ENCODE measurements at regions not wholly inside any gene's neighbourhood (a gene's known extent, or its start where the extent isn't known, plus 50 kb on each side); places are given as distances from the start of the nearest gene placed in this dataset.
"Not testable (repeated sequence)": the region's sequence is repeated elsewhere in the genome, so short reads cannot be mapped to it uniquely, and the experiment has no call there.

DNA sequence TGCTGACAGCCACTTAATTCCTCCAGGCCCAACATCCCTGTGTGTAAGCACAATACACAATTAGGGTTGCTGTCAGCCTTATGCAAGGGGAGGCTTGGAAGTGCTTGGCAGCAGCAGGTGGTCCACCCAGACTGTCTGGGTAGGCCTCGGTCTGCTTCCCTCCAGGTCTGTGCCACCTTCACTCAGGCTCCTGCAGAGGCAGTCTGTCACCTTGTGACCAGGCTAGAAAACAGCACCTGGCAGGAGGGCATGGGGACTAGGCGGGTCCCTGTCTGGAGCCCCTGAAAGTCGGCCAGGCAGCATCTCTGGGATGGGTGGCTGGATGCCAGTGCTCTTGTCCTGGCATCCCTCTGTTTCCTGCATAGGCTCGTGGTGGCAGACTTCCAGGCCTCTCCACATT, 578.1 kb downstream of the KCNJ18 start:
- Histone ChIP-seq H3K27me3 (replicated peaks; ENCODE audit: control insufficient read depth, insufficient read depth, low read length) (no peaks in the 10 kb centered on the region), H3K36me3 (ENCODE audit: control insufficient read depth, insufficient read depth, low read length) (no peaks in the 10 kb centered on the region), H3K9me3 (no peaks in the 10 kb centered on the region), H3K4me3 (ENCODE audit: low read depth, low read length) (no peak overlapping the region), H3K4me1 (no peaks in the 10 kb centered on the region)
- Mint-ChIP-seq H3K9me3 (ENCODE audit: unreplicated experiment) (peaks cover 18% of the 10 kb centered on the region), H3K4me1 (ENCODE audit: low read depth, unreplicated experiment) (no peaks in the 10 kb centered on the region), H3K27ac (ENCODE audit: unreplicated experiment) (no peak overlapping the region), H3K4me3 (ENCODE audit: unreplicated experiment) (no peak overlapping the region), H3K27me3 (ENCODE audit: insufficient read depth, unreplicated experiment) (peaks cover 3% of the 10 kb centered on the region), H3K36me3 (ENCODE audit: insufficient read depth, unreplicated experiment) (no peaks in the 10 kb centered on the region)
- TF ChIP-seq CTCF (IDR thresholded peaks at IDR 0.05; ENCODE audit: insufficient read depth in 1 of 2, low read depth in 1 of 2, low read length in 1 of 2, severe bottlenecking in 1 of 2, unreplicated experiment in 1 of 2): no peak
- BruUV-seq (replicated peaks): no TSS peak
- ChIA-PET CTCF (no interaction called here), POLR2A (no interaction called here)
- intact Hi-C loops (cut with micrococcal nuclease; ENCODE audit: unreplicated experiment): no loop called here
- no peak for DNase-seq

DNA sequence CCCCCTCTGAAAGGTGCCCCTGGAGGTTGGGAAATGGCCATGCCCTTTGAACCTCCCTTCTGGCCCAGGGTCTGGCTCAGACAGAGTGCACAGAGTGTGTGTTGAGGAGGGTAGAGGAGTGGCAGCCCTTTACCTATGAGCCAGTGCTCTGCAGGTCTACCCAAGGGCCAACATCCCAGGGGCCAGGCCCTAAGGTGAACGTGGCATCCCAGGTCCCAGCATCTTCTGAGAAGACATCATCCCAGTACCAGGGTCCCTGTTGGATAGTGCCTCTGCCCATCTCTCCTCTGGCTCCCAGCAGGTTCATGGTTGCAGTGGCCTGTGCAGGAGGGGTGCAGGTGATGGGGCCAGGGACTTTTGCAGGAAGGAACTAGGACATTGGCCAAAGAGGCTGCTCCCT, 578.5 kb downstream of the KCNJ18 start:
- CTCF ChIA-PET; intact Hi-C loops (cut with micrococcal nuclease; ENCODE audit: unreplicated experiment); DNase-seq; BruUV-seq (replicated peaks); H3K4me1 Mint-ChIP-seq (ENCODE audit: low read depth, unreplicated experiment); H3K9me3 ChIP-seq; H3K4me1 ChIP-seq; H3K36me3 ChIP-seq (ENCODE audit: control insufficient read depth, insufficient read depth, low read length); H3K27ac Mint-ChIP-seq (ENCODE audit: unreplicated experiment); H3K4me3 ChIP-seq (ENCODE audit: low read depth, low read length); H3K27me3 Mint-ChIP-seq (ENCODE audit: insufficient read depth, unreplicated experiment); H3K36me3 Mint-ChIP-seq (ENCODE audit: insufficient read depth, unreplicated experiment); H3K4me3 Mint-ChIP-seq (ENCODE audit: unreplicated experiment); H3K27me3 ChIP-seq (replicated peaks; ENCODE audit: control insufficient read depth, insufficient read depth, low read length); POLR2A ChIA-PET: not testable (repeated sequence)
- H3K9me3 Mint-ChIP-seq (ENCODE audit: unreplicated experiment): peaks cover 22% of the 10 kb centered on the region

DNA sequence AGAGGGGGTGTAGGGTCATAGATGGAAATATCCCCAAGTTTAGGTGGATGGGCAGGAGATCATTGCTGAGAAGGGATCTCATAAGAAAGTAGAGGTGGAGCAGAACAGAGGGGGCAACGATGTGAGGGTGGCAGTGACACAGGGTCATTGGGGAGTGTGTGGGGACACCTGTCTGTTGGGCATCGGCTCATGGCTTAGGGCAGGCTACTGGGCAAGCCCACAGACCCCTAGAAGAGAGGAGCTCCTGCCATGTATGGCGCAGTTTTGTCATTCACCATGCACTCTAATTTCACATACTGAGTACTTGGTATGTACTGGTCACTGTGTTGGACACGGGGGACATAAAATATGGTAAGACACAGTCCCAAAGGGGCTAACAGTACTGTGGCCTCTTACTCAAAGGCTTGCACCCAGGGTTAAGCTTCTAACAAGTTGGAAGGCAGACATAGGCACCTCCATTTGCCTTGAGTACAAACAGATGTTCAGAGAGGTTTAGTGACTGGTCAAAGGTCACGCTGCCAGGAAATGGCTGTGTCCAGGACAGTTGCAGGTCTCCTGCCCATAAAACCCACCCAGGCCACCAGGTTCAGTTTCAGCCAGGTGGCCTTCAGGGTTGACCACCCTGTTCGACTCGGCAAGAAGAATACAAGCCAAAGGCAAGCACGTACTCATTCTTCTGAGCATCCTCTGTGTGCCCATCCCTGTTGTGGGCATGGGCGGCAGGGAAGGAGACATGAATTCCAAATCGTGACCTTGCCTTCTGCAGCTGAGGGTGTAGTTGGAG, 580.2 kb downstream of the KCNJ18 start:
- Mint-ChIP-seq H3K36me3 (ENCODE audit: insufficient read depth, unreplicated experiment) (no peaks in the 10 kb centered on the region), H3K9me3 (ENCODE audit: unreplicated experiment) (peaks cover 29% of the 10 kb centered on the region), H3K4me3 (ENCODE audit: unreplicated experiment) (no peak overlapping the region), H3K27me3 (ENCODE audit: insufficient read depth, unreplicated experiment) (peaks cover 8% of the 10 kb centered on the region), H3K4me1 (ENCODE audit: low read depth, unreplicated experiment) (no peaks in the 10 kb centered on the region), H3K27ac (ENCODE audit: unreplicated experiment) (no peak overlapping the region)
- intact Hi-C loops (cut with micrococcal nuclease; ENCODE audit: unreplicated experiment): no loop called here
- no peak for DNase-seq
- no TSS peak for BruUV-seq (replicated peaks)
- ChIA-PET CTCF (no interaction called here), POLR2A (no interaction called here)
- no peaks in the 10 kb centered on the region for H3K27me3 ChIP-seq (replicated peaks; ENCODE audit: control insufficient read depth, insufficient read depth, low read length)
- no peak overlapping the region for H3K4me3 ChIP-seq (ENCODE audit: low read depth, low read length)
- TF ChIP-seq CTCF (IDR thresholded peaks at IDR 0.05; ENCODE audit: insufficient read depth in 1 of 2, low read depth in 1 of 2, low read length in 1 of 2, severe bottlenecking in 1 of 2, unreplicated experiment in 1 of 2): no peak
- no peaks in the 10 kb centered on the region for H3K4me1 ChIP-seq
- H3K9me3 ChIP-seq: no peaks in the 10 kb centered on the region
- no peaks in the 10 kb centered on the region for H3K36me3 ChIP-seq (ENCODE audit: control insufficient read depth, insufficient read depth, low read length)
